Esophagus (tissue), 2 donors: ENCODE measurements at regions not wholly inside any gene's neighbourhood (a gene's known extent, or its start where the extent isn't known, plus 50 kb on each side); places are given as distances from the start of the nearest gene placed in this dataset.

Source experiments
- H3K27ac ChIP-seq, 2 donors: one replicate each; pipeline ENCODE4 v1.5.1; 2013; ENCODE audit warnings: low read depth in 2 of 2, mild to moderate bottlenecking in 2 of 2, inconsistent platforms in 1 of 2, low read length in 1 of 2, moderate library complexity in 1 of 2
- H3K27me3 ChIP-seq, 2 donors: one replicate each; pipeline ENCODE4 v1.6.1; 2013; ENCODE audit warnings: low read length in 2 of 2, control low read depth in 1 of 2, mild to moderate bottlenecking in 1 of 2; ENCODE audit not compliant: insufficient read depth in 2 of 2, control insufficient read depth in 1 of 2
- H3K36me3 ChIP-seq, 2 donors: one replicate each; pipeline ENCODE4 v1.6.1; 2013; ENCODE audit warnings: low read length in 1 of 2; ENCODE audit not compliant: control insufficient read depth in 2 of 2, insufficient read depth in 2 of 2
- H3K4me1 ChIP-seq, 2 donors: one replicate each; pipeline ENCODE4 v1.6.1; 2013; ENCODE audit warnings: low read length in 1 of 2; ENCODE audit not compliant: control insufficient read depth in 2 of 2, insufficient read depth in 2 of 2
- H3K4me3 ChIP-seq, 2 donors: one replicate each; pipeline ENCODE4 v1.5.1; 2013; ENCODE audit warnings: low read length in 2 of 2, mild to moderate bottlenecking in 2 of 2, low read depth in 1 of 2, moderate library complexity in 1 of 2
- H3K9me3 ChIP-seq, 2 donors: one replicate each; pipeline ENCODE4 v1.6.1; 2013; ENCODE audit warnings: mild to moderate bottlenecking in 2 of 2, low read depth in 1 of 2, low read length in 1 of 2, moderate library complexity in 1 of 2; ENCODE audit not compliant: control insufficient read depth in 2 of 2, insufficient read depth in 1 of 2
- WGBS, 2 donors: extraction: QIAGEN DNeasy Blood & Tissue Kit; methylation state at CpG; one replicate each; pipeline ENCODE4 v1.1.7; 2013; 5-methylcytosine and 5-hydroxymethylcytosine counted together
- donor health status: healthy with polysubstance abuse.
- donor health status: Bipolar disorder and iron deficiency.

DNA sequence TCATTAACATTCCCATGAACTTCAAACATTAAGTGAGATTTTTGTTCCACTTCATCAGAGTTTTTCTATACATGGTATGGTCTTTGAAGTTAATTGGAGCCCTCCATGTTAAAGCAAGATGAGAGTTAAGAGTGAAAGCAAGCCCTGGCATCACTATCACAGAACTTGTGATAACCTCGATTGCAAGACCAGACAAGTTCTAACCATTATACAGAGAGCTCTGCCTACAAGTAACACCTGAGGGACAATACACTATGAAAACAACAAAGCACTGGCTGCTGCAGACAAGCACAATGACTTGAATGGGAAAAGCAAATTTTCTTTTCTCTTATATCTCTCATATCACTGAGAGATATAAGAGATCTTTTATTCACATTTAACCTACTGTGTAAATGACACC, 126.6 kb upstream of the GYPA start:
- Histone ChIP-seq H3K27ac (no peak overlapping the region), H3K4me1 (no peaks in the 10 kb centered on the region), H3K36me3 (no peaks in the 10 kb centered on the region), H3K9me3 (no peaks in the 10 kb centered on the region), H3K4me3 (no peak overlapping the region), H3K27me3 (no peaks in the 10 kb centered on the region)
- 40 to 49% methylated on average over 1 of the region's 1 CpG for whole genome bisulfite sequencing, 2 donors

DNA sequence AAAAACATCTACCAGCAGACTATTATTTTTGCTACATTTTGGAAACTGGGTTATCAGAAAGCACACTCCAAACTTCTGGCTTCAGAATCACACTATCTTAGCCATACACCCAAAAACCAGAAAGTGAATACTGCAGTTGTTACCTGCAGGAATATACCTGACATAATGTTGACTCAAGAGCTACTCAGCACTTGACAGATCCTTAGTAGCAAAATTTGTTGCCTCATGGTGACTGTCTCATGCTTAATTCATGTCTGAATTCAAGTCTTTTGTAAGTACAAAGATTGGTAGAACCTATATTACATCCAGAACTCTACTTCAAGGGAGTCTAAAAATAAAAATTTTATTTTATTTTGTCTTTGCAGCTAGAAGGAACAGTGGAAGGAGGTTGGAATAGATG, 140.2 kb upstream of the GYPA start:
- Histone ChIP-seq H3K9me3 (no peaks in the 10 kb centered on the region), H3K27ac (no peak overlapping the region), H3K4me3 (no peak overlapping the region), H3K36me3 (no peaks in the 10 kb centered on the region), H3K4me1 (no peaks in the 10 kb centered on the region), H3K27me3 (no peaks in the 10 kb centered on the region)

DNA sequence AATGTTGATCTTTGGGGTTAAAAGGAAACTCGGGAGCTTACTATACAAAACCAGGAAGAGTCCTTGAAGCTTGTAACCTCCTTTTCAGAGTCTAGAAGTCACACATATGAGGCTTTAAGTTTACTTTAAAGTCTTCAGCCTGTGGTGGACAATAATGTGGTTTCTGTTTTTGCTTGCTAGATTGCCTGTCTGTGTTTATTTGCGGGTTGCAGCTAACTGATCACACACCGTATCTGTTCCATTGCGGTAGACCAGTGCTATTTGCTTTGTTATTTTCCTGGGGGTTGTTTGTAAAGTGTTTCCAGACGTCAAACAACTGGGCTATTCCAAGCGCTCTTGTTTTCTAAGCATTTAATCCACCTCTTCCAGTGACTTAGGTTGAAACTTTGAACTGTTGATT, 143.0 kb upstream of the GYPA start:
- no peak overlapping the region for H3K4me3 ChIP-seq
- no peaks in the 10 kb centered on the region for H3K36me3 ChIP-seq
- 40 to 65% methylated on average over 6 of the region's 6 CpGs for WGBS, 2 donors
- H3K27me3 ChIP-seq, result no peaks in the 10 kb centered on the region
- no peaks in the 10 kb centered on the region for H3K4me1 ChIP-seq
- H3K27ac ChIP-seq, result no peak overlapping the region
- H3K9me3 ChIP-seq, result no peaks in the 10 kb centered on the region

DNA sequence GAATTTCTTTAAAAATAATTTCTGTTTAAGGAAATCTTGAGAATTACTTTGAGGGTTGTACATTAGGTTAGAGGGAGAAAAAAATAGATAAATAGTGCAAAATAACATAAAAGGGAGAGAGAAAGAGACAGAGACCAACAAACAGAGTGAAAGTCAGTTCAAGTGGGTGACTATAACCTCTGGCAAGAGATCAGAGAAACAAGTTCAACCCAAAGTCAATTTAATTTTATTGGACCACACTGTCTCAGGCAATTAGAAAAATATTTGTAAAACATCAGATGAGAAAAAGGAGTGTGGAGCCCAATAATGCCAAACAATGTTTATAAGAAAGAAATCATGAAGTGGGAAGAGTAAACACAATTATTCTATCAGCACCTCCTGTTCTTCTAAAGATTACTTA, 143.5 kb upstream of the GYPA start:
- H3K27me3 ChIP-seq, result no peaks in the 10 kb centered on the region
- H3K4me1 ChIP-seq, result no peaks in the 10 kb centered on the region
- H3K27ac ChIP-seq, result no peak overlapping the region
- no peak overlapping the region for H3K4me3 ChIP-seq
- no peaks in the 10 kb centered on the region for H3K9me3 ChIP-seq
- no peaks in the 10 kb centered on the region for H3K36me3 ChIP-seq

DNA sequence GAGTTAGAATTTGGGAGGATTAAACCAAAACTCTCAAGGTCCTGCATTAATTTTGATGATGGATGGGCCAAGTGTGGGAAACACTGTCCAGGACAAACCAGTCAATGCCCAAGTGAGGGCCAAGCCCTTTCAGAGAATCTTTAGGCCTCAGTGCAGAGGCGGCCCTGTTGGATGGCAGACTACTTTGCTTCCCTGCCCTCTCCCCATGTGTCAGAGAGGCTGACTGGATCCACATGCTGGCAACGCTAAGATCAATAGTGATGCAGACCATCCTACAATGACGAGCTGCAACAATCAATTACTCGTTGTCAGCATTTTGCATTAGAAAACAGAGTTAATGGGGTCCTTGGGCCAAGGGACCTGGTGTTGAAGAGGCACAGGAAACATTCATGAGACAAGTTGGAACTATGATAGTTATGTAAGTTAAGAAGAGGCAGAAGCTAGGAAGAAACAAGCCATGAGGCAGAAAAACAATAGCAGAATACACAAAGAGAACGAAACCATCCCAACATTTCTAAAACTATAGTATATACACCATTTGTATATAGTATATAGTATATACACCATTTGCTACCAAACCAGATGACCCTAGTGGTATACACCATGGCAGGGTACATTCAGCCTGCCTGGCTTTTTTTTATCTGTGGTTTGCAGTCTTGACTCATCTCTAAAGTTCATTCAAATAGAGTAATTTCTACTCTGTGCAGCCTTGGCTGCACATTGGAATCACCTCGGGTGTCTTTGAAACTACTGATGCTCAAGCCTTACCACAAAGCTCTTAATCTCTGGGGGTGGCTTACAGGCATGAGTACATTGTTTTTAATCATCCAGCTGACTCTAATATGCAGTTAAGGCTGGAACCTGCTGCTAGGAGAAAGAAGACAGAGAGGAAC, 147.7 kb upstream of the GYPA start:
- WGBS, 2 donors, result 78 to 84% methylated on average over 6 of the region's 6 CpGs
- H3K36me3 ChIP-seq, result no peaks in the 10 kb centered on the region
- H3K27ac ChIP-seq, result no peak overlapping the region

DNA sequence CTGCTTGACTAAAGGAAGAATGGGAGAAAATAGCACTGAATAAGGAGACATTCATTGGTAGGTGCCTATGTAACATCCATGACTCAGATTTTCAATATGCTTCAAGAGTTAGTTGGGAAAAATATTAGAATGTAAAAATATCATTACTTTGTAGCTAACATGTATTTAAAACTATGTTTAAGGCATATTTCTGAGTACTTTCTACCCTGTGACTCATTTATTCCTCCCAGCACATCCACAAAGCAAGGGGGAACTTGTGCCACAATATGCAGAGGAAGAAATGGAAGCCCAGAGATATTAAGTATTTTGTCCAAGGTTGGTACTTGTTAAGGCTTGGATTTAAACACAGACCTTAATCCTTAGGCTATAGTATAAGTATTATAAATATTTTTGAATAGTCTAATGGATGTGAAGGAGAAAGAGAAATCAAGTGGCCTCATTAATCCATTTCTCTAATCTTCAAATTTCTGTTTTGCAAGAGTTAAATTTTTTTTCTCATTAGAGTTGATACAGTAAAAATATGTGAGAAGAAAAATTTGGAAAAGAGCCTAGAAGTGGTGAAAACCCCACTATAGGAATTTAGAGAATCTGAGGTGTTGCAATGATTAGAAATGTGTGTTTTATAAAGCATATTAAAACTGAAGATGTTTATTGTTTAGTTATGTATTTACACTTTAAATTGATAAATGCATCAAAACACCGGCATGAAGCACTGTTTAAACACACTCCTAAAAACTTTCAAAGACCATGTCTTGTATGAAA, 149.3 kb upstream of the GYPA start:
- H3K4me3 ChIP-seq, result no peak overlapping the region
- H3K36me3 ChIP-seq, result no peaks in the 10 kb centered on the region
- H3K9me3 ChIP-seq, result no peaks in the 10 kb centered on the region
- 60 to 88% methylated on average over 1 of the region's 1 CpG for WGBS, 2 donors
- H3K27ac ChIP-seq, result no peak overlapping the region
- H3K27me3 ChIP-seq, result no peaks in the 10 kb centered on the region
- H3K4me1 ChIP-seq, result no peaks in the 10 kb centered on the region

More for the DNA sequence above, 147.7 kb upstream of the GYPA start:
- no peaks in the 10 kb centered on the region for H3K4me1 ChIP-seq
- no peaks in the 10 kb centered on the region for H3K27me3 ChIP-seq
- H3K9me3 ChIP-seq, result no peaks in the 10 kb centered on the region
- no peak overlapping the region for H3K4me3 ChIP-seq

DNA sequence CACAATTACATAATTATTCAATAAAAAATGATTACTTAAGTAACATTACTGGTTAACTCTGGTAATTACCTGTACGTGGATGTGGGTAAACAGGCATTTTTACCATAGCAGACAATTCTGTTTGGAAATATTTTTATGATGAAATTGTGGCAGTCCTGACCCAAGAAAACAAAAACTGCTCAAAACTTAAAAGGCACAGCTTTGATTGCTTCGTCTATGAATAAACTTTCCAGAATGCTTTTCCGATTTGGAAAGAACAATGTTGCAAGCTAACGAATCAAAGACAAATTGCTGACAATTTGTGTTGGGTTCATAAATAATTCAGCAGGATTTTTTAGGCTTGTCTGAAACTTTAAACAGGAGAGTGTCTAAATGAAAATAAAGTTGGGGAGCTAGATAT, 150.6 kb upstream of the GYPA start:
- Histone ChIP-seq H3K4me3 (no peak overlapping the region), H3K36me3 (no peaks in the 10 kb centered on the region), H3K27me3 (no peaks in the 10 kb centered on the region), H3K27ac (no peak overlapping the region), H3K9me3 (no peaks in the 10 kb centered on the region), H3K4me1 (no peaks in the 10 kb centered on the region)
- 66 to 77% methylated on average over 4 of the region's 4 CpGs for WGBS, 2 donors

DNA sequence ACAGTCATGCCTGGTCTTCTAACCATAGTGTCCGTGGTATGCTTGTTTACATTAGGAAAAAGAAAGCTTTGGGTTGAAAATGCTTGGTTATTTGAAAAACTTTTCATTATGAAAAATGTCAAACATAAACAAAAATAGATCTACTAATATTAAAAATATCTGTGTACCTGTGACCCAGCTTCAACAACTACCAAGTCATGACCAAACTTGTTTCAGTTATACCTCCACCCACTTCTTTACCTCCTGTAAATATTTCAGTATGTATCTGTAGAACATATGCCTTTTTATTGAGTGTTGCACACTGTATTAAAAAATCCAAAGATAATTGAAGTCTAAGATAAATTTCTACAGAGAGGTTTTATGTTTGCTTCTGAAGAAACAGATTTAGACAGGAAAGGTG, 153.7 kb upstream of the GYPA start:
- 36 to 38% methylated on average over 1 of the region's 1 CpG for WGBS, 2 donors
- H3K36me3 ChIP-seq, result no peaks in the 10 kb centered on the region
- H3K27me3 ChIP-seq, result no peaks in the 10 kb centered on the region
- H3K27ac ChIP-seq, result no peak overlapping the region
- no peaks in the 10 kb centered on the region for H3K4me1 ChIP-seq
- H3K9me3 ChIP-seq, result no peaks in the 10 kb centered on the region
- no peak overlapping the region for H3K4me3 ChIP-seq

DNA sequence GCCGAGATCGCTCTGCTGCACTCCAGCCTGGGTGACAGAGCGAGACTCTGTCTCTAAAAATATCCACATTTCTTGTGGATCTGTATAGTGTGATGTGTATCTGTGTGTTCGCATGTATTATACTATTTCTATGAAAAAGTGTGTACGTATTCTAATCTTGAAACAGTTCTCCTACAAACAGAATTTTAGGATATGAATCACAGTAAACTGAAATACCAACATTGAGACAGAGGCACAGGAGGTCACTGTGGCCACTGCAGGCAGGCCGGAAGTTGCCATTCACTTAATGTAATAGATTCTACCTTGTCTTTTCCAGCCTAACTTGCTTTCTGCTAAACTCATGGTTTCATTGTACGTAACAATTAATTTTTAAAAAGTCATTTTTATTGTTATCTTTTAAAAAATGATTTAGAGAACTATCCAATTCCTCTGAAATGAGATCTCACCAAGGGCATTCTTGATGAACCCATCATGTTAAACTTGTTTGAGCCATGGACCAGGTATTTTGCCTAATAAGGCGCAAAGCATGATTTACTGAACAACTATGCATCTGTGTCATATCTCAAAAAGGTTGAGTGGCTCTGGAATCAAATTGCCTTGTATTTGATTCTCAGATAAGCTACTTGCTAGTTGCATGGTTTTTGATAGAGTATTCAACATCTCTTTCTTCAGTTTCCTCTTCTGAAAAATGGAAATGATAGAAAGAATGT, 154.9 kb upstream of the GYPA start:
- Histone ChIP-seq H3K36me3 (no peaks in the 10 kb centered on the region), H3K27me3 (no peaks in the 10 kb centered on the region), H3K4me1 (no peaks in the 10 kb centered on the region), H3K9me3 (no peaks in the 10 kb centered on the region), H3K4me3 (no peak overlapping the region), H3K27ac (no peak overlapping the region)
- 87% methylated on average over 8 of the region's 8 CpGs for WGBS, 2 donors
